ENCODE measurements at regions not wholly inside any gene's neighbourhood (a gene's known extent, or its start where the extent isn't known, plus 50 kb on each side); places are given as distances from the start of the nearest gene placed in this dataset.

GRCh38 chr18:33854086-33854826 lies 276.2 kb downstream of the ASXL3 start:
- Histone ChIP-seq H3K36me3 (replicated peaks; ENCODE audit: low read depth, low read length) (no peaks in the 10 kb centered on the region), H4K20me1 (ENCODE audit: insufficient read depth, low read length) (no peaks in the 10 kb centered on the region), H3K27ac (ENCODE audit: low read length) (no peak overlapping the region), H3K4me3 (ENCODE audit: low read length) (no peak overlapping the region), H3K79me2 (ENCODE audit: low read length) (no peaks in the 10 kb centered on the region), H3K9ac (ENCODE audit: low read length) (no peak overlapping the region), H3K4me2 (ENCODE audit: low read length) (no peak overlapping the region), H3K27me3 (ENCODE audit: low read depth, low read length) (no peaks in the 10 kb centered on the region), H3K4me1 (ENCODE audit: low read length) (no peaks in the 10 kb centered on the region), H3K9me3 (ENCODE audit: insufficient read depth, low read length) (peaks cover 4% of the 10 kb centered on the region; the same call in 1 of the 2 replicates), H2AFZ (ENCODE audit: low read depth, low read length) (no peak overlapping the region)
- TF ChIP-seq EZH2phosphoT487 (IDR thresholded peaks at IDR 0.05; ENCODE audit: low read depth), result no peak
- TF ChIP-seq CTCF (IDR thresholded peaks at IDR 0.05; ENCODE audit: low read depth, low read length), result no peak

GRCh38 chr18:33853187-33853586 lies 275.2 kb downstream of the ASXL3 start:
- H2AFZ ChIP-seq (ENCODE audit: low read depth, low read length), result no peak overlapping the region
- no peaks in the 10 kb centered on the region for H4K20me1 ChIP-seq (ENCODE audit: insufficient read depth, low read length)
- no peaks in the 10 kb centered on the region for H3K27me3 ChIP-seq (ENCODE audit: low read depth, low read length)
- no peaks in the 10 kb centered on the region for H3K36me3 ChIP-seq (replicated peaks; ENCODE audit: low read depth, low read length)
- H3K4me3 ChIP-seq (ENCODE audit: low read length), result no peak overlapping the region
- H3K4me2 ChIP-seq (ENCODE audit: low read length), result no peak overlapping the region
- H3K27ac ChIP-seq (ENCODE audit: low read length), result no peak overlapping the region
- H3K9me3 ChIP-seq (ENCODE audit: insufficient read depth, low read length), result peaks cover 4% of the 10 kb centered on the region; the same call in 1 of the 2 replicates
- H3K4me1 ChIP-seq (ENCODE audit: low read length), result no peaks in the 10 kb centered on the region
- TF ChIP-seq CTCF (IDR thresholded peaks at IDR 0.05; ENCODE audit: low read depth, low read length), result no peak
- TF ChIP-seq EZH2phosphoT487 (IDR thresholded peaks at IDR 0.05; ENCODE audit: low read depth), result no peak
- no peak overlapping the region for H3K9ac ChIP-seq (ENCODE audit: low read length)
- no peaks in the 10 kb centered on the region for H3K79me2 ChIP-seq (ENCODE audit: low read length)

- no peak overlapping the region for H3K4me3 ChIP-seq (ENCODE audit: low read length)
- H3K4me2 ChIP-seq (ENCODE audit: low read length), result no peak overlapping the region
- H3K4me1 ChIP-seq (ENCODE audit: low read length), result no peaks in the 10 kb centered on the region
- no peaks in the 10 kb centered on the region for H4K20me1 ChIP-seq (ENCODE audit: insufficient read depth, low read length)
- H3K79me2 ChIP-seq (ENCODE audit: low read length), result no peaks in the 10 kb centered on the region
- no peaks in the 10 kb centered on the region for H3K27me3 ChIP-seq (ENCODE audit: low read depth, low read length)
- no peak overlapping the region for H3K9ac ChIP-seq (ENCODE audit: low read length)
- no peak overlapping the region for H2AFZ ChIP-seq (ENCODE audit: low read depth, low read length)
- peaks cover 4% of the 10 kb centered on the region; the same call in 1 of the 2 replicates for H3K9me3 ChIP-seq (ENCODE audit: insufficient read depth, low read length)
- no peak overlapping the region for H3K27ac ChIP-seq (ENCODE audit: low read length)
- TF ChIP-seq EZH2phosphoT487 (IDR thresholded peaks at IDR 0.05; ENCODE audit: low read depth), result no peak
- no peak for TF ChIP-seq CTCF (IDR thresholded peaks at IDR 0.05; ENCODE audit: low read depth, low read length)
- H3K36me3 ChIP-seq (replicated peaks; ENCODE audit: low read depth, low read length), result no peaks in the 10 kb centered on the region
Measured at GRCh38 chr18:33851546-33852078, 273.6 kb downstream of the ASXL3 start.

GRCh38 chr18:33849731-33850130 lies 271.7 kb downstream of the ASXL3 start:
- no peaks in the 10 kb centered on the region for H3K27me3 ChIP-seq (ENCODE audit: low read depth, low read length)
- H3K36me3 ChIP-seq (replicated peaks; ENCODE audit: low read depth, low read length), result no peaks in the 10 kb centered on the region
- H3K79me2 ChIP-seq (ENCODE audit: low read length), result no peaks in the 10 kb centered on the region
- H3K27ac ChIP-seq (ENCODE audit: low read length), result no peak overlapping the region
- no peak overlapping the region for H3K4me3 ChIP-seq (ENCODE audit: low read length)
- no peaks in the 10 kb centered on the region for H4K20me1 ChIP-seq (ENCODE audit: insufficient read depth, low read length)
- no peak overlapping the region for H3K9ac ChIP-seq (ENCODE audit: low read length)
- peaks cover 4% of the 10 kb centered on the region; the same call in 1 of the 2 replicates for H3K9me3 ChIP-seq (ENCODE audit: insufficient read depth, low read length)
- H3K4me2 ChIP-seq (ENCODE audit: low read length), result no peak overlapping the region
- H3K4me1 ChIP-seq (ENCODE audit: low read length), result no peaks in the 10 kb centered on the region
- no peak overlapping the region for H2AFZ ChIP-seq (ENCODE audit: low read depth, low read length)
- no peak for TF ChIP-seq CTCF (IDR thresholded peaks at IDR 0.05; ENCODE audit: low read depth, low read length)
- TF ChIP-seq EZH2phosphoT487 (IDR thresholded peaks at IDR 0.05; ENCODE audit: low read depth), result no peak

Measured in OCI-LY3 (cell line).